H9 (cell line): ENCODE measurements at regions not wholly inside any gene's neighbourhood (a gene's known extent, or its start where the extent isn't known, plus 50 kb on each side); places are given as distances from the start of the nearest gene placed in this dataset.

Experiments used
- DNase-seq: peaks from one replicate; pipeline ENCODE4 v3.0.0-alpha.2; 2017
- H2AFZ ChIP-seq: one replicate; pipeline ENCODE4 v1.6.1; 2013; ENCODE audit warnings: mild to moderate bottlenecking, low read length, control low read depth, moderate library complexity
- H2AK5ac ChIP-seq: 2 replicates; pipeline ENCODE4 v1.6.1; 2013; ENCODE audit warnings: low read length, control low read depth, mixed read lengths; ENCODE audit not compliant: insufficient read length
- H2BK120ac ChIP-seq: one replicate; pipeline ENCODE4 v1.6.1; 2013; ENCODE audit warnings: low read depth, mild to moderate bottlenecking, low read length, control low read depth, inconsistent platforms; ENCODE audit not compliant: poor library complexity, severe bottlenecking
- H2BK12ac ChIP-seq: 2 replicates; pipeline ENCODE4 v1.6.1; 2013; ENCODE audit warnings: low read length, control low read depth, mixed read lengths, low read depth; ENCODE audit not compliant: insufficient read length
- H2BK15ac ChIP-seq: 2 replicates; pipeline ENCODE4 v1.6.1; 2013; ENCODE audit warnings: low read depth, low read length, control low read depth
- H2BK20ac ChIP-seq: one replicate; pipeline ENCODE4 v1.6.1; 2013; ENCODE audit warnings: low read depth, mild to moderate bottlenecking, low read length, control low read depth, inconsistent platforms; ENCODE audit not compliant: poor library complexity, severe bottlenecking
- H2BK5ac ChIP-seq: 2 replicates; pipeline ENCODE4 v1.6.1; 2013; ENCODE audit warnings: low read length, control low read depth, mixed read lengths; ENCODE audit not compliant: insufficient read length
- H3K14ac ChIP-seq: 2 replicates; pipeline ENCODE4 v1.6.1; 2013; ENCODE audit warnings: low read length, control low read depth; ENCODE audit not compliant: insufficient read depth
- H3K18ac ChIP-seq: 2 replicates; pipeline ENCODE4 v1.6.1; 2013; ENCODE audit warnings: low read depth, mild to moderate bottlenecking, mixed read lengths, low read length, control low read depth; ENCODE audit not compliant: insufficient read length
- H3K23ac ChIP-seq: 2 replicates; pipeline ENCODE4 v1.6.1; 2013; ENCODE audit warnings: low read length, control low read depth, mixed read lengths, low read depth; ENCODE audit not compliant: insufficient read length
- H3K23me2 ChIP-seq: 2 replicates; pipeline ENCODE4 v1.6.1; 2013; ENCODE audit warnings: low read depth, mild to moderate bottlenecking, mixed read lengths, low read length, control low read depth; ENCODE audit not compliant: insufficient read length, poor library complexity, severe bottlenecking
- H3K27ac ChIP-seq: 2 replicates; pipeline ENCODE4 v1.5.1; 2013; ENCODE audit warnings: low read length, control low read depth, mixed read lengths, low read depth; ENCODE audit not compliant: insufficient read length
- H3K27me3 ChIP-seq: 2 replicates; pipeline ENCODE4 v1.6.1; 2013; ENCODE audit warnings: low read length, control low read depth, inconsistent platforms; ENCODE audit not compliant: insufficient read depth
- H3K4ac ChIP-seq: 2 replicates; pipeline ENCODE4 v1.6.1; 2013; ENCODE audit warnings: low read depth, mild to moderate bottlenecking, control low read depth, inconsistent platforms, low read length, moderate library complexity
- H3K4me1 ChIP-seq: 2 replicates; pipeline ENCODE4 v1.6.1; 2013; ENCODE audit warnings: low read length, control low read depth, inconsistent platforms; ENCODE audit not compliant: insufficient read depth
- H3K4me2 ChIP-seq: 2 replicates; pipeline ENCODE4 v1.6.1; 2013; ENCODE audit warnings: low read length, control low read depth, mixed read lengths; ENCODE audit not compliant: insufficient read length, insufficient read depth
- H3K56ac ChIP-seq: 2 replicates; pipeline ENCODE4 v1.6.1; 2013; ENCODE audit warnings: low read depth, mild to moderate bottlenecking, mixed read lengths, low read length, control low read depth; ENCODE audit not compliant: insufficient read length
- H3K79me1 ChIP-seq: 2 replicates; pipeline ENCODE4 v1.6.1; 2013; ENCODE audit warnings: low read depth, mild to moderate bottlenecking, moderate library complexity, low read length, control low read depth, inconsistent platforms; ENCODE audit not compliant: insufficient read depth, poor library complexity, severe bottlenecking
- H3K79me2 ChIP-seq: 2 replicates; pipeline ENCODE4 v1.6.1; 2013; ENCODE audit warnings: low read length, control low read depth, inconsistent platforms; ENCODE audit not compliant: insufficient read depth
- H3K9ac ChIP-seq: 2 replicates; pipeline ENCODE4 v1.6.1; 2013; ENCODE audit warnings: low read length, control low read depth, mixed read lengths; ENCODE audit not compliant: insufficient read length; ENCODE audit errors: extremely low read depth
- H3K9me3 ChIP-seq: one replicate; pipeline ENCODE4 v1.6.1; 2013; ENCODE audit warnings: low read depth, low read length, inconsistent platforms; ENCODE audit not compliant: control insufficient read depth
- H3T11ph ChIP-seq: one replicate; pipeline ENCODE4 v1.6.1; 2013; ENCODE audit warnings: mild to moderate bottlenecking, low read length, control low read depth, inconsistent platforms
- H4K20me1 ChIP-seq: one replicate; pipeline ENCODE4 v1.6.1; 2013; ENCODE audit not compliant: control insufficient read depth, insufficient read length, insufficient read depth
- H4K5ac ChIP-seq: 2 replicates; pipeline ENCODE4 v1.6.1; 2013; ENCODE audit warnings: low read depth, mild to moderate bottlenecking, mixed read lengths, low read length, control low read depth; ENCODE audit not compliant: insufficient read length
- H4K8ac ChIP-seq: replicated peaks from 2 replicates; pipeline ENCODE4 v1.6.1; 2013; ENCODE audit warnings: low read length, control low read depth, mixed read lengths, low read depth; ENCODE audit not compliant: insufficient read length
- H4K91ac ChIP-seq: 2 replicates; pipeline ENCODE4 v1.6.1; 2013; ENCODE audit warnings: low read depth, mild to moderate bottlenecking, moderate library complexity, mixed read lengths, low read length, control low read depth; ENCODE audit not compliant: insufficient read length
- H3K27ac Mint-ChIP-seq, 3 experiments: 2 replicates in 2 of 3; 3 replicates in 1 of 3; pipeline ENCODE4 v1.8.0; 2020 to 2021; ENCODE audit warnings: mixed read lengths in 3 of 3, mild to moderate bottlenecking in 1 of 3, moderate library complexity in 1 of 3
- H3K27me3 Mint-ChIP-seq: 2 replicates; pipeline ENCODE4 v1.8.0; 2021; ENCODE audit warnings: low read depth, mild to moderate bottlenecking, moderate library complexity, mixed read lengths
- H3K36me3 Mint-ChIP-seq, 3 experiments: 2 replicates in 2 of 3; 3 replicates in 1 of 3; pipeline ENCODE4 v1.8.0; 2020 to 2021; ENCODE audit warnings: low read depth in 3 of 3, mixed read lengths in 3 of 3; ENCODE audit not compliant: insufficient read depth in 1 of 3
- H3K4me1 Mint-ChIP-seq, 2 experiments: 2 replicates each; pipeline ENCODE4 v1.8.0; 2020; ENCODE audit warnings: mixed read lengths in 2 of 2
- H3K4me3 Mint-ChIP-seq, 2 experiments: 2 replicates in 1 of 2; 3 replicates in 1 of 2; pipeline ENCODE4 v1.8.0; 2020 to 2021; ENCODE audit warnings: mild to moderate bottlenecking in 2 of 2, mixed read lengths in 2 of 2, moderate library complexity in 1 of 2
- H3K9me3 Mint-ChIP-seq, 2 experiments: 2 replicates in 1 of 2; 3 replicates in 1 of 2; pipeline ENCODE4 v1.8.0; 2020; ENCODE audit warnings: mild to moderate bottlenecking in 2 of 2, mixed read lengths in 2 of 2, moderate library complexity in 1 of 2
- CTCF ChIP-seq: fragments of 200-600 bp; sonication (generic); conservative IDR thresholded peaks from 3 replicates; pipeline ENCODE4 v1.8.0; 2021; ENCODE audit warnings: antibody characterized with exemption, mild to moderate bottlenecking
- WGBS: extraction: QIAGEN DNeasy Blood & Tissue Kit; methylation state at CpG from one replicate; pipeline ENCODE4 v1.1.7; 2013; ENCODE audit warnings: missing lambda C conversion rate, low lambda C conversion rate, mixed read lengths; ENCODE audit not compliant: insufficient read length; ENCODE audit errors: extremely low coverage; 5-methylcytosine and 5-hydroxymethylcytosine counted together

DNA sequence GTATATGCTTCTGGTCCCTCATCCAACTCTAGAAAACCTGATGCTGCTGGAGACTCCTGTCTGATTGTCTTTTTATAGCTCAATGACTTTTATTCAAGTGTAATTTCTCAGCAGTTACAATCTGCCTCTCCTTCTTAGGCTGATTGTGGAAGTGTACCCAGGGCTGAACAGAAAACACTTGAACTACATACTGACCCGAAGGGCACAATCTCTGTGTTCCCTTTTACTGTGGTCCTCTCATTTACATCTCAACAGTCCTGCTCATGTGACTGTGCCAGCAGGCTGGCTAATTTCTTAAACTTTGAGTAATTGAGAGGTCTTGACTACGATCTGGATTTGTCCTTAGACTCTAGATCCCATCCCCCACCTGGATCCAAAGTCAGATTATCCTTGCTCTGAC is 863.4 kb downstream of the PDHA2 start:
- H2BK120ac ChIP-seq, result no peak overlapping the region
- H3K4ac ChIP-seq, result no peak overlapping the region
- no peak overlapping the region for H4K91ac ChIP-seq
- no peak overlapping the region for H2BK15ac ChIP-seq
- H3K56ac ChIP-seq, result no peak overlapping the region
- H4K8ac ChIP-seq, result no peak overlapping the region
- H3T11ph ChIP-seq, result no peak overlapping the region
- peaks cover 6 to 7% of the 10 kb centered on the region in 2 experiments for H3K4me1 Mint-ChIP-seq
- H2AFZ ChIP-seq, result peak overlapping the region; percentile 90
- no peaks in the 10 kb centered on the region for H3K23me2 ChIP-seq
- no peak overlapping the region for H4K5ac ChIP-seq
- H4K20me1 ChIP-seq, result no peaks in the 10 kb centered on the region
- H2BK20ac ChIP-seq, result no peak overlapping the region
- H2BK5ac ChIP-seq, result no peak overlapping the region
- H3K9me3 ChIP-seq, result no peaks in the 10 kb centered on the region
- H3K23ac ChIP-seq, result no peak overlapping the region
- no peak overlapping the region for H3K9ac ChIP-seq
- H3K79me2 ChIP-seq, result no peaks in the 10 kb centered on the region
- H3K4me2 ChIP-seq, result no peak overlapping the region
- no peak for DNase-seq
- H3K27me3 Mint-ChIP-seq, result peaks cover 2% of the 10 kb centered on the region; the same call in 1 of the 2 replicates
- H3K18ac ChIP-seq, result no peak overlapping the region
- H3K4me3 Mint-ChIP-seq, result no peak overlapping the region
- H2AK5ac ChIP-seq, result no peak overlapping the region
- H3K27ac ChIP-seq, result no peak overlapping the region
- H3K14ac ChIP-seq, result no peak overlapping the region
- H3K36me3 Mint-ChIP-seq, result no peaks in the 10 kb centered on the region
- no peak overlapping the region for H2BK12ac ChIP-seq
- H3K27ac Mint-ChIP-seq, result 0 out of 7 replicates have a peak overlapping the region, but pooled peaks of 2 of the 3 experiments have one; percentile 0 to 24
- H3K79me1 ChIP-seq, result no peaks in the 10 kb centered on the region
- no peaks in the 10 kb centered on the region for H3K27me3 ChIP-seq
- no CpG with 5 or more reads among the region's 2 CpGs for WGBS
- no peak for TF ChIP-seq CTCF
- H3K9me3 Mint-ChIP-seq, result no peaks in the 10 kb centered on the region
- H3K4me1 ChIP-seq, result peaks cover 3% of the 10 kb centered on the region; the same call in 1 of the 2 replicates
